AG04450 (cell line): ENCODE measurements at regions not wholly inside any gene's neighbourhood (a gene's known extent, or its start where the extent isn't known, plus 50 kb on each side); places are given as distances from the start of the nearest gene placed in this dataset.

Source experiments
- CTCF ChIA-PET: fragments of 300-600, 350-600 bp; formaldehyde crosslinking; extraction: SDS; loops from one replicate; lab custom pipeline; 2022; ENCODE audit warnings: antibody characterized with exemption, inconsistent platforms; lab: Charles Lee
- POLR2A ChIA-PET: fragments of 350-600 bp; formaldehyde crosslinking; extraction: SDS; loops from one replicate; lab custom pipeline; 2021; ENCODE audit warnings: antibody characterized with exemption, inconsistent platforms; lab: Yijun Ruan, JAX
- DNase-seq: peaks from one replicate; pipeline ENCODE4 v3.0.0-alpha.2; 2011; ENCODE audit warnings: low read depth, low spot score
- H3K27ac ChIP-seq: one replicate; pipeline ENCODE4 v1.5.1; 2012; ENCODE audit warnings: low read depth, low read length, control low read depth
- H3K27me3 ChIP-seq: one replicate; pipeline ENCODE4 v1.6.0; 2012; ENCODE audit warnings: low read length; ENCODE audit not compliant: control insufficient read depth, insufficient read depth
- H3K4me3 ChIP-seq: 2 replicates; pipeline ENCODE4 v1.5.1; 2011; ENCODE audit warnings: mild to moderate bottlenecking, low read depth, low read length, control low read depth
- H3K9me3 ChIP-seq: 2 replicates; pipeline ENCODE4 v1.5.1; 2012; ENCODE audit warnings: low read length; ENCODE audit not compliant: control insufficient read depth, insufficient read depth
- TF ChIP-seq, protein P1 (sequence below): IDR thresholded peaks from 2 replicates; pipeline ENCODE4 v1.5.1; 2011; ENCODE audit warnings: low read depth, low read length, control low read depth, inconsistent platforms

DNA sequence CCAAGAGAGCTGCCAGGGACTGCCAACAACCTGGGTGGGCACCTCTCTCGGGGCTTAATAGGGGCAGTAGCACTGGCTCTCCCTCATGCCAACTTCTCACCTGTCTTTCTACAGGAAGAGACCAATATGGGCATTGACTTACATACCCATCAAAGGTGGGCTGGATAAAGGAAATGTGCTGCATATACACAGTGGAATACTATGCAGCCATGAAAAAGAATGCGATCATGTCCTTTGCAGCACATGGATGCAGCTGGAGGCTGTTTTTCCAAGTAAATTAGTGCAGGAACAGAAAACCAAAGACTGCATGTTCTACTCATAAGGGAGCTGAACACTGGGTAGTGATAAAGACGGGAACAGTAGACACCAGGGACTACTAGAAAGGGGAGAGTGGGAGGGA lies 172.5 kb downstream of the URB2 start:
- ChIA-PET POLR2A (no interaction called here), CTCF (no interaction called here)
- TF ChIP-seq, protein P1, sequence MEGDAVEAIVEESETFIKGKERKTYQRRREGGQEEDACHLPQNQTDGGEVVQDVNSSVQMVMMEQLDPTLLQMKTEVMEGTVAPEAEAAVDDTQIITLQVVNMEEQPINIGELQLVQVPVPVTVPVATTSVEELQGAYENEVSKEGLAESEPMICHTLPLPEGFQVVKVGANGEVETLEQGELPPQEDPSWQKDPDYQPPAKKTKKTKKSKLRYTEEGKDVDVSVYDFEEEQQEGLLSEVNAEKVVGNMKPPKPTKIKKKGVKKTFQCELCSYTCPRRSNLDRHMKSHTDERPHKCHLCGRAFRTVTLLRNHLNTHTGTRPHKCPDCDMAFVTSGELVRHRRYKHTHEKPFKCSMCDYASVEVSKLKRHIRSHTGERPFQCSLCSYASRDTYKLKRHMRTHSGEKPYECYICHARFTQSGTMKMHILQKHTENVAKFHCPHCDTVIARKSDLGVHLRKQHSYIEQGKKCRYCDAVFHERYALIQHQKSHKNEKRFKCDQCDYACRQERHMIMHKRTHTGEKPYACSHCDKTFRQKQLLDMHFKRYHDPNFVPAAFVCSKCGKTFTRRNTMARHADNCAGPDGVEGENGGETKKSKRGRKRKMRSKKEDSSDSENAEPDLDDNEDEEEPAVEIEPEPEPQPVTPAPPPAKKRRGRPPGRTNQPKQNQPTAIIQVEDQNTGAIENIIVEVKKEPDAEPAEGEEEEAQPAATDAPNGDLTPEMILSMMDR = no peak

DNA sequence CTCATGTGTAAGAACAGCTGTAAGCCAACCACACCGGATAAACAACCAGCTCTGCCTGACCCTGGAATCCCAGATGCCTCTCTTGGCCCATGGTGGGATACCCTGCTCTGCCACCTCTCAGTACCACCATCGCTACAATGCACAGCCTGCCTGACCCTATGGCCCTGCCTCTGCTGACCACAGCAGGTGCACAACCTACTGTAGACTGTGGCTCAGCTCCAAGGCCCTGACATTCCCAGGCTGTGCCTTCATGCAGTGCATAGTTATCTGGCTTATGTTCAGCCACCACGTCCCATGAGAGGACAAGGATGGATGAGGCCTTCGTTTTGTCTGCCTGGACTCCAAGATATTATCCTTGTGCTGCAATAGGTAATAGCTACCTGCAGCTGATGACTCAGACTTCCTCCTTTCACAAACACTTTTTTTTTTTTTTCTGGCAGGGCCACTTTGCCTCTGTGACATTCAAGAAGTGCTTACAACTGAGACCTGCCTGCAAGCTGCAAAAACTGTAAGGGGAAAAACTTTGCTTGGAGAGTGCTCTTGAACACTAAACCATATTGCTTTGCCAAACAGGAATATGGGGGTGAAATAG lies 177.7 kb downstream of the URB2 start:
- TF ChIP-seq, protein P1 = no peak
- no peak for DNase-seq
- Histone ChIP-seq H3K27me3 (no peaks in the 10 kb centered on the region), H3K4me3 (no peak overlapping the region), H3K27ac (no peak overlapping the region), H3K9me3 (peaks cover 4% of the 10 kb centered on the region)
- POLR2A ChIA-PET = no interaction called here
- CTCF ChIA-PET = no interaction called here

More for the DNA sequence above, 172.5 kb downstream of the URB2 start:
- no peaks in the 10 kb centered on the region for H3K27me3 ChIP-seq
- H3K27ac ChIP-seq = no peak overlapping the region
- peaks cover 4% of the 10 kb centered on the region for H3K9me3 ChIP-seq
- no peak for DNase-seq
- no peak overlapping the region for H3K4me3 ChIP-seq

GRCh38 chr1:229808272-229808671 lies 182.2 kb downstream of the URB2 start:
- TF ChIP-seq, protein P1 = no peak
- ChIA-PET POLR2A (no interaction called here), CTCF (no interaction called here)
- Histone ChIP-seq H3K9me3 (peaks cover 4% of the 10 kb centered on the region), H3K27ac (no peak overlapping the region), H3K4me3 (no peak overlapping the region), H3K27me3 (no peaks in the 10 kb centered on the region)
- DNase-seq = no peak

GRCh38 chr1:229810140-229810539 lies 184.1 kb downstream of the URB2 start:
- no peaks in the 10 kb centered on the region for H3K27me3 ChIP-seq
- CTCF ChIA-PET = no interaction called here
- DNase-seq = no peak
- POLR2A ChIA-PET = no interaction called here
- H3K27ac ChIP-seq = no peak overlapping the region
- no peaks in the 10 kb centered on the region; the same call in 1 of the 2 replicates for H3K9me3 ChIP-seq
- TF ChIP-seq, protein P1 = no peak
- H3K4me3 ChIP-seq = no peak overlapping the region

GRCh38 chr1:229810961-229811360 lies 184.9 kb downstream of the URB2 start:
- ChIA-PET CTCF (interaction anchor here (1.5 kb wide), 1 partner anchor 38 kb away, joined by 5 read pairs; no protein-coding TSS in a partner anchor), POLR2A (no interaction called here)
- Histone ChIP-seq H3K9me3 (no peaks in the 10 kb centered on the region; the same call in 1 of the 2 replicates), H3K27ac (no peak overlapping the region), H3K27me3 (no peaks in the 10 kb centered on the region), H3K4me3 (no peak overlapping the region)
- TF ChIP-seq, protein P1 = no peak
- no peak for DNase-seq
